HG03159 (cell line): ENCODE measurements at regions not wholly inside any gene's neighbourhood (a gene's known extent, or its start where the extent isn't known, plus 50 kb on each side); places are given as distances from the start of the nearest gene placed in this dataset.

Experiments
- ATAC-seq: cut with Tn5 transposase; IDR thresholded peaks from one replicate; pipeline ENCODE4 v1.9.1; 2021; ENCODE audit warnings: mild to moderate bottlenecking, moderate library complexity; ENCODE audit not compliant: unreplicated experiment

DNA sequence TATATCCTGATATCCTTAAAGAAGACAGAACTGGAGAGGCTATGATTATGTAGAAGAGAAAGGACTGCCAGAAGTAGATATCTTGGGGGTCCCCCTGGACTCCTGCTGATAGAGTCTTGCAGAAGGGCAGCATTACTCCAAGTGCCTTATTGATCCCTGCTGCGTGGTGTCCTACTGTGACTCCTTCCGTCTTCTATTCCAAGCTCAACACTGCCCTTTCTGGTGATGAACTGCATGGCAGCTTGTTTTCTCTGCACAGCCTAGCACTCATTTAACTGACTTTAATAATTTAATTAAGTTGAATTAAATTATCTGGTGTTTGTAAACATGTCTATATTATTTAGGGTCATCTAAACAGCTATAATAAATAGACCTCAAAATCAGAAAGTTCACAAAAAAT is 194.1 kb upstream of the DSEL start:
- no peak for ATAC-seq

DNA sequence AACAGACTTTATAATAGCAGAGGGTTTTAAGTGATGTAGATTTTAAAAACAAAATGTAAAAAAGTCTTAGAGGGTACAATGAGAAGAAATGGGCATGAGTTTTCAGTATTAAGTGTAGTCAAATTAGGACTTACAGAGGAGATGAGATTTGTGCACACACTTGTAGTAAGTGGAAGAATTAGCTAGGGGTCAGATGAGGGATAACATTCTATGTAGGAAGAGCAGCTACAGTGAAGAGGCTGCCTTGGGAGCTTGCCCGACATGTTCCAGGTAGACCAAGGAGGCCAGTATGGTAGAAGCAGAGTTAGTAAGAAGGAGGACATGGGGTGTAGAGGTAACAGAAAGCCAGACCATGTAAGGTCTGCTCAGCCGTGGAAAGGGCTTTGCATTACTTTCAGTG is 189.2 kb upstream of the DSEL start:
- no peak for ATAC-seq

DNA sequence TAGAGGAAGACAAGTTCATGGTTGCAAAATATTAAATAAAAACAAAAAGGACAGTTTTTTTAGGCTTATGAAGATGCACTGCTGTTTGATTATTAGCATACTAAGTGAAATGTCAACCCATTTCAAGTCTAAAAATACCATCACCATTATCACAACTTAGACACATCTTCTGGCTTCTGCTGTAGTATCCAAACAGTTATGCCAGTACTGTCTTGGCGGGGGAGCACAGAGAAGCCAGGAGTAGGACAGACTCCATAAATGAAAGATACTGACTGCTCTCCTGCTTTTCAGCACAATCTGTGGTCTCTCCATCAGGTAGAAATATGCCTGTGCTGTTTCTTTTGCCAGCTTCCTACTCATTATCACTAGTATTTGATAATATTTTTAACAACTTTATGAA is 179.2 kb upstream of the DSEL start:
- ATAC-seq, result no peak

DNA sequence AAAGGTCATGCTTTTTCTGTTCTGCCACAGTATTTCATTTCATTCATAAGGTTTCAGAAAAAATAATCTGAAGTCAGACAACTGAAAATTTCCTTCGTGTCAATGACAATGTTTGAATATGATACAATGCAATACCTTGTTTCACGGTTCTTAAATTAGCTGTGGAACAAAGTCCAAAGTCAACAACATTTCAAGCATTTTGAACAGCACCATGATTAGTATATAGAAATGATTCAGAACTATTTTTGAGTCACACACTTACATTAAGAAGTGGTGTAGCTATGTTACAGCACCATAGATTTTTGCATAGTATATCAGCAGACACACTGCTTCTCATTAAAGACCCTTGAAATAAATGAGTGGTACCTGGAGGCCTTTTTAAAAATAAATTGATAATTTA is 178.3 kb upstream of the DSEL start:
- no peak for ATAC-seq

DNA sequence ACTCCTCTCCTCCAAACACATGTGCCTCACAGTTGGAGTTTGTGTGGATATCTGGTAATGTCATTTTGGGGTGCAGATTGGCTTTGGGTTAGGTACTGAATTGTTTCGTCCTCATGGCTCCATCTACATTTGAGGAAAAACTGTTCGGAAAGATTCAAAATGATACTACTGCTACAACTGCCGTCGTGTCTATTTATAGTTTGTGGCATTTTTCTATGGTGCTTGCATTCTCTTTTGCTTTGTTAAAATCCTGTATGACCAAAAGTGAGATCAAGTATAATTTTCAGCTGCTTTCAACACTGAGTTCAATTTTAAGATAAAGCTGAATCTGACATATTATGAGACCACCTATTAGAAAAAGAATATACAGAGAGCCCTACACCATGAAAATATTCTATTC is 176.3 kb upstream of the DSEL start:
- ATAC-seq, result no peak

DNA sequence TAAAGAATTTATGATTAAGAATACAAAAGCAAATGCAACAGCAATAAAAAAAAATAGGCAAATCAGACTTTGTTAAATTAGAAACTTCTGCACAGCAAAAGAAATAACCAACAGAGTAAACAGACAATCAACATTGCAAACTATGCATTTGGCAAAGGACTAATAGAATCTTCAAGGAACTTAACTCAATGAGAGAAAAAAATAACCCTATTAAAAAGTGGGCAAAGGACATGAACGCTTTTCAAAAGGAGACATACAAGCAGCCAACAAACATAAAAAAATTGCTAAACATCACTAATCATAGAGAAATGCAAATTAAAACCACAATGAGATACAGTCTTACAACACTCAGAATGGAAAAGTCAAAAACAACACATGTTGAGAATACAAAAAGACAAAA is 166.0 kb upstream of the DSEL start:
- no peak for ATAC-seq

DNA sequence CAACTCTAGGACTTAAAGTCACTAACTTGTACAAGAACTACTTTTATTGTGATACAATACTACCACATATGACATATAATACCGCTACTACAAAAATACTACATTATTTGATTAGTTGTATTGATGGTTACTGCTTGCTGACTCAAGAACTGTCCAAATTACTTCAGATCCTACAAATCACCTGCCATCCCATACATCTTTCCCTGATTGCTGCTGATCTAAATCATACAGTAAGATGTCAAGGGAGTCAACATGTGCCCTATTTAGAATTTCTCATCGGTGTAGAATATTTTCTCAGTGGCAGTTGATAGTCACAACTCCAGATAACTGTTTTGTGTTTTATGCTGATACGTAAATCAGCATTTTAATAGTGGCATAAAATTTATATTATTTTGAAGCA is 161.0 kb upstream of the DSEL start:
- ATAC-seq, result no peak

DNA sequence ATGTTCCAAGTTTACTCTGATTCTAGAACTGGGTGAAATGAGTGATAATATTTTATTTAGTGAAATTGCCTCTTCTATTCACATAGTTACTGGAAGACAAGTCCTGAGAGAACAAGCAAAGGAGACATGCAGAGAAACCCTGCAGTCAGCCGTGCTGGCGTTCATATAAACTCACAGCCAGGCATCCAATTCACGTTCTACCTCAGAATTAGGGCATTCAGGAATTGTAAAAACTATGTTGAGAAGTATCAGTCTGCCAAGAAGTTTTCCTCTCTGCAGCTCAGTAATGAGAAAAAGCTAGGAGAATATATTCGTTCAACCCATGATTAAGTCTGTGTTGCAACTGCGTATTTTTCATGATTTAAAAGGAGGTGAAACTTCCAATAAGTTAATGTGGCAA is 156.2 kb upstream of the DSEL start:
- ATAC-seq, result no peak

DNA sequence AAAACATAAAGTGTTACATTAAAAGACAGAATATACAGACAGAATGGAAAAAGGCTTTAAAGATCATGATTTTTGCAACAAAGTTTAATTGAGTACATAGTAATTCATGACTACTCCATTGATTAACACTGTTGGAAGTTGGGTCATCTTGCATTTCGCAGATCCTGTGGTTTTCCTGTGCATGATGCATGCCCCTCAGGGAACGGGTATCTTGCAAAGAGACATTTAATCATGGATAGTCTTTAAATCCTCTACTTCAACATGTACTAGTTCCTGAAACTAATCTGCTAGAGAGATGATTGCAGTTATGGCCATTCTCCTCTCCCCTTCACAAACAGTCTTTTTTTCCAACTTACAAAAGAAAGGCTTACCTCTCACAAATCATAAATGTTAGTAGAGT is 155.6 kb upstream of the DSEL start:
- no peak for ATAC-seq

DNA sequence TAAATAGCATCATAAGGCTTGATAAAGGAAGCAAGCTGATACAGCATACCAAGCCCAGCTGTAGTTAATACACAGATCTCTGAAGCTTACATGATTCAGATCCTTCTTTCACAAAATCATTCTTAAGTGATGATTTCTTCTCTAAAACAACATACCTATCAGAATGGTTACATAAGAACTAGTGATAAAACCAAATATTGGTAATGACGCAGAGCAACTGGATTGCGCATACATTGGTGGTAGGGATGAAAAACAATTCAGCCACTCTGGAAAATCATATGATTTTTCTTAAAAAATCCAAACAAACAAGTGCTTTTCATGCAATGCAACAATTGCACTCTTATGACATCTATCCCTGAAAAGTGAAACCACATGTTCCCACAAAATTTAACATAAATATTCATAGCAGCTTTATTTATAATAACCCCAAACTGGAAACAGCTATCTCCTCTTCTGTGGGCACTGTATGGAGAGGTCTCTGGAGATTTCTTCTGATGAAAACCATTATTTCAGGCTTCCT is 153.6 kb upstream of the DSEL start:
- no peak for ATAC-seq

DNA sequence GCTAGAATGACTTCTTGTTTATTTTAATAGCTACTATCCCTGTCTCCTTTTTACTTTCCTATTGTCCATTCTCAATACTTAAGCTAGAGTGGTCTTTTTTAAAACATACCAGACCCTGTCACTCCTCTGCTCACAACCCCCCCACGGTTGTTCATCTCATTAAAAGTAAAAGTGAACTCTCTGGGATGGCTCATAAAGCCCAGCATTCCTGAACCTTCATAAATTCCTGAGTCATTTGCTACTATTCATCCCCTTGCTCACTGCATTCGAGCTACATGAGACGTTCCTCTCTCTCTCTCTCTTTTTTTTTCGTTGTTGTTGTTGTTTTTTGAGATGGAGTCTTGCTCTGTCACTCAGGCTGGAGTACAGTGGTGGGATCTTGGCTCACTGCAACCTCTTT is 148.7 kb upstream of the DSEL start:
- no peak for ATAC-seq

DNA sequence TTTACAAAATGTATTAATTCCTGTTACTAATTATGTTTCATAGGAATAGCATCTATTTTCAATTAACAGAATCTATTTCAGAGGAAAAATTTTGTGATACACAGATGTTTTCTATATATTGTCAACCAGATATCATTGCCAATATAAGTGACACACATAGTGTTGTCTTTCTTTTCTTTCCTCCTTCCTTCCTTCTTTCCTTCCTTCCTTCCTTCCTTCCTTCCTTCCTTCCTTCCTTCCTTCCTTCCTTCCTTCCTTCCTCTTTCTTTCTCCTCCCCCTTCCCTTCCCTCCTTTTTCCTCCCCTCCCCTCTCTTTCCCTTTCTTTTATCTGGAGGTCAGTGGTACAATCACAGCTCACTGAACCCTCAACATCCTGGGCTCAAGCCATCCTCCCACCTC is 146.5 kb upstream of the DSEL start:
- no peak for ATAC-seq

DNA sequence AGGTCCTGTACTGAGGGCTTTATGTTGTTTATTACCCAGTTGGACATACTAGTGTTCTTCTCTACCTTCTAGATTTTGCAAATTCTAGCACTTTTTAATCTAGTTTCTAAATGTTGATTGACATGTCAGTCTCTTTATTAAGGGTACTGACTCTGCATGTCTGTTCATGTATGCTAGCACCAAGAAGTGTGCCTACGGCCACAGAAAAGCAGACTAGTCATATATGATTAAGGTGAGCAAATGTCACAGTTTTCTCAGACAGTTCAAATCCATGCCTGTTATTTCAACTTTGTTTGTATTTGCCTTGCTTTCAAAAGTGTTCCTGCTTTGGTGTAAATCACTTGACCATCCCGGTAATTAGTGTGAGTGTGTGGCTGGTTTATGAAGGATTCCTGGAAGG is 145.0 kb upstream of the DSEL start:
- ATAC-seq, result no peak

DNA sequence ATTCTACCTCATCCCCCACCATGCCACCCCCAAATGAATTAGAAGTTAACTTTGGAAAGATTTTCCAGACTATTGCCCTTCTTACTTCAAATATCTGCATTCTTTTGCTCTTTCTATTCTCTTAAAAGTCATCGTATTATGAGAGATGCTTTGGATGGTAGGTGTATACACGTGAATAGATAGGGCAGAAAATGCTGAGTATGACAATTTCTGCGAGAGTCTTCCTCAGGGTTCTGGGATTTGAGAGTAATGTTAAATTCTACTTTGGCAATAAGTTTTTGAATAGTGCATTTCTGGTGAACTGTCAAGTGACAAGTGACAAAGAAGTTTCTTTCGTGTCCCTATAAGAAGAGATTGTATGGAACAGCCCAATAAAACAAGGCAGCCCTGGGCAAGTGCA is 137.6 kb upstream of the DSEL start:
- ATAC-seq, result no peak

DNA sequence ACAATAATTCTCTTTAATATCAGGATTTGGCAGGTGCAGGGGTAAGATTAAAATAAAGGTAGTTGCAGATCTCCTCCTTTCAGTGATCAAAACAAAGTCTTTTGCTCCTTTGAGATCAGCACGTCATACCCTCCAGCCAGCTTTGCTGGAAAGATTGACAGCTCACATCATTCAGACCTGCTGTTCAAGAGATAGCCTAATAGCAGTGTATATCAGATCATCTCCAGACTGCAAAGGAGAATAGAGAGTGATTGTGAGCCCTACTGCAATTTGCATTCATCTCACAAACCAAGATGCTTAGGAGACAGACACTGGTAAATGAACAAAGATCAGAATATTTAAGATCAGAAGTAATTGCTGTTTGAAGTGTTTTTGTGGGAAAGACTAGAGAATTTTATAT is 135.8 kb upstream of the DSEL start:
- ATAC-seq, result no peak

DNA sequence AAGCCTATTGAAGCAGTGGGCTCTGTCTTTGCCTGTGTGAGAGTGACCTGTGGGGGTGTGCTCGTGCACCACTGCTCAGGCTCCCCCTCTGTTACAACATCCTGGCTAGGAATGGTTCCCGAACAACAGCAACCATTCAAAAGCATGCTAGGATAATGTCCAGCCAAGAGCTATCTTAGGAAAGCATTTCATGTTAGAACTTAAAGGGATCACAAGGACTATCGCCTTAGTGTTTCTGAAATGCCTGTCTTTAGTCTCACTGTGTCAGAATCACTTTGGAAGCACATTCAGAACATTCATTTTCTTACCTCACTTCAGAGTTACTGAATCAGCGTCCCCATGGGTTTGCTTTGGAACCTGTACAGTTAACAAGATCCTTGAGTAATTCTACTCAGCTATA is 134.9 kb upstream of the DSEL start:
- no peak for ATAC-seq

DNA sequence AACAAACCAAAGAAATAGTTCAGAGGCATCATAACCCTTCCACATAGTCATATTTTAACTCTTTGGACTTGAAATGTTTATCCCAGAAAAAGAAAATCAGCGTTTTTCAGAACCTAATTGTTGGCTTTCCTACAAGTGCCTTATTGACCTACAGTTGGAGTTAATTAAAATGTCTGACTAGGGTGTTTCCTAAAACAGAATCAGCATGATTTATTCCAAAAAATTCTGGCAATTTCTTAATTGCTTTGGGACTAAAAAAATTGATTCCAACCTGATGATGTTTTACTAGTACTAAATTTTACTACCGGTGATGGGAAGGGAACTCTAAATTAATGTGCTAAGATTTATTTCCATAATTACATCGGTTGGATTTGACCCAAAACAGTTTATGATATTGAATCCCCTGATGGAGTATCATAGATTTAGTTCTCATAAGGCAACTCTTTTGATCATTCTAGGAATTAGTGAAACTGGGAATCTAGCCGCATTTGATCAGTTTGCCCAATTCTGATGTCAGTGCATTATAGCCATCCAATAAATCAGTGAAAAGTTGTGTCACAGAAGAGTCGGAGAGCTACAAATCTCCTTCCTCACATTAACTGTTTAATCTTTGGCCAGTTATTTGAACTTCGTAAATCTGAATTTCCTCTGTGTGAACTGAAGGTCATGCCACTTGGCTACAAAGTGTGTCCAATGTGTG is 134.3 kb upstream of the DSEL start:
- no peak for ATAC-seq

DNA sequence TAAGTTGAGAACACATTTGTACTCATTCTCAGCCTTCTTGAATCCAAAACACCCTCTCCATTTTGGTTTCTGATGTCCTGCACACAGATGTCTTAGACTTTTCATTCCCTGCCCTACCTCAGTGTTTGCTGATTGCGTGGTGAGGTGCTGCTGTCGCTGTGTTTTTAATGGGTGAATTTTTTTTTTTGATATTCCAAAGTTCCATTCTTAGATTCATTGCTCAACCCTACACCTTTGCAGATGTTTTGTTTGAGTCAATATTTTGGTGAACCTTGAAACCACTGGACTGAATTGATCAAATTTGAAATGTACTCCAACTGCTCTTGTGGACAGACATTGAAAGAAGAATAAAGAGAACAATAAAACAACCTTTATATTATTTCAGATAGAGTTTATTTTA is 130.4 kb upstream of the DSEL start:
- no peak for ATAC-seq

DNA sequence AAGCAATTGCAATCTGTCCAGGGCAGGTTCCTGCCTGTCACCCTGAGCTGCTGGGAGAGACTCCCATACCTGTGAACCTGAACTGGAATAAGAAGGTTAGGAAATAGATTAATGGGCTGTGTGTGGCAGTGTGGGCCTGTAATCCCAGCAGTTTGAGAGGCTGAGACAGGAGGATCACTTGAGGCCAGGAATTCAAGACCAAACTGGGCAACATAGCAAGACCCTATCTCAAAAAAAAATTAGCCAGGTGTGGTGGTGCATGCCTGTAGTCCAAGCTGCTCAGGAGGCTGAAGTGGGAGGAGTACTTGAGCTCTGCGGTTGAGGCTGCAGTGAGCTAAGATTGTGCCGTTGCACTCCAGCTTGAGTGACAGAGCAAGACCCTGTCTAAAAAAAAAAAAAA is 127.7 kb upstream of the DSEL start:
- ATAC-seq, result no peak

DNA sequence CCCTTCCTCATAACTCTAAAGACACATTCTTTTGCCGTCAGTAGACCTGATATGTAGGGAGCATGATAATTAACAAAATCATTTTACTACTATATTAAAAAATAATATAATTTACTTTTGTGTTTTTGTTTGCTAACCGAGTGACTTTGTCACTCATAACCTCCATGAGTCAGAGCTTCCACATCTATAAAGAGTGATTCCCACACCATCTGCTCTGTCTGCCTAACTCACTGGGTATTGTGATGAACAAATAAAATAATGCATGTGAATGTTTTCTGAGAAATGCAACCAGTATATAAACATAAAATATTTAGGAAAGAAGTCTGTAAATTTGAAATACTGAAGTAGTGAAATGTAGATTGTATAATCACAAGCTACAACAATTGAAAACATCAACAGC is 123.4 kb upstream of the DSEL start:
- ATAC-seq, result no peak

DNA sequence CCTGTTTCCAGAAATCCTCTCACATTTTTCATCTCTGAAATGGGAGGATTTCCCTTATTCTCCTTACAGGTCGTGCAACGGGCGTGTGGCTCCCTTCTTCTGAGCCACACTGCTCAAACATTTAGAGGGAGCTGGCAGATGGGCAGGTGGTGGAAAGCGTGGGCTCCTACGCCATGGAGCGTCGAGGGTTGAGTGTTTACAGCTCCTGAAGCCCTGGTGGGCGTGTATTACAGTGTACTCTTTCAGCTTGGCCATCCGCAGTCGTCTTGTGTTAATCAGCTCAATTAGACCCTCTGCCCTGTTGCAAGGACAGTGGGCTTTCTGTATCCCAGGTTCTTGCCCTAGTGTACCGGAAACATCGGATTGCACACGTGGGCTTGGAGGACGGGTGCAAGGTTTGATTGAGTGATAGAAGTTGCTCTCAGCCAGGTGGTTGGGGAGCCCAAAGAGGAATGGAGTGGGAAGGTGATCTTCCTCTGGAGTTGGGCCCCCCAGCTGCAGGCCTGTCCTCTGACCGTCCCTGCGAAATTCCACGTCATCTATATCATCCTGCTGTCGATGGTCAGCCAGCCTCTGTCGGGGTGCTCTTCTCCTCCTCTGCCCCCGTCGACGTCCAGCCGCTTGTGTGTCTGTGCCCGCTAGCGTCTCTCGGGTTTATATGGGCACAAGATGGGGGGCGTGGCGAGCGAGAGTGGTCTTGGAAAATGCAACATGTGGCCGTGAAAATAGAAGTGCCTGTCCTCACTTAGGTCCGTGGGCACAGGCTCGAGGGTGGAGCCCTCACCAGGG is 120.3 kb upstream of the DSEL start:
- no peak for ATAC-seq

DNA sequence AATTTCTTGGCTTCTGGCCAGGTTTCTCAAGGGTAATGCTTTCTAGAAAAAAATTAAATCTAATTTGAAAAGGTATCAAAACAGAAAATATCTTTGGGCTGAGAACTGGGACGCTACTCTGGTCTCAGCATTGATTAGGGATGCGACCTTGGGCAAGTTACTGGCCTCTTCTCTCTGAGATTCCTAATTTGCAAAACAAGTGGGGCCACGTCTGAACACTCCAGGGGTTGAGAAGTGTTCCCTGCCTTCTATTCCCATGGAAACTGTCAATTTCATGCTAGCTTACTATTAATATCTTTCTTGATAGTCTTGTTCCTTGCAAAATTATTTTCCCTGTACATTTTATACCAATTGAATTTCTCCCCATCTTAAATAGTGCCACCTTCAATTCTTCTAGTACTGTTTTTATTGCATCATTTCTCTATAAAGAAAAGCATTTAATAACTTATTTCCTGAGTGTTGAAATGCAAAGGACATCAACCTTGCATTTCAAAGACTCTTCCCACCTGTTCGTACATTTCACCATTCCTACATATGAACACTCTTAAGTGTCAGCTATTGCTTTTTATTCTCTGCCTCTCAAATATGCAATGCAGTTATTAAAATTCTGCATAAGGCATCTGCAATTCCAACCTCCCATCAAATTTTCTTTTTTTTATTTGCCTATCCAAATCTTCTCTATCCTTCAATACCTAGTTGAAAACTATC is 118.3 kb upstream of the DSEL start:
- ATAC-seq, result no peak
